ENCODE measurements at regions not wholly inside any gene's neighbourhood (a gene's known extent, or its start where the extent isn't known, plus 50 kb on each side); places are given as distances from the start of the nearest gene placed in this dataset.

- TF ChIP-seq ZBTB40 (IDR thresholded peaks at IDR 0.05) (no peak), ZBTB40 (CRISPR knock-in tag; IDR thresholded peaks at IDR 0.05) (no peak), SAFB2 (IDR thresholded peaks at IDR 0.05; ENCODE audit: borderline replicate concordance, low read depth, low read length, severe bottlenecking) (no peak), CCNT2 (IDR thresholded peaks at IDR 0.05; ENCODE audit: borderline replicate concordance, extremely low read depth, insufficient read length, low read depth, low read length) (no peak), MAZ (CRISPR knock-in tag; conservative IDR thresholded peaks at IDR 0.05 in 1 of 2, IDR thresholded peaks at IDR 0.05 in 1 of 2) (no peak), E2F8 (IDR thresholded peaks at IDR 0.05; ENCODE audit: low read depth, partially characterized antibody) (no peak), ZHX1 (conservative IDR thresholded peaks at IDR 0.05; ENCODE audit: low read length) (no peak), FOXK1 (CRISPR knock-in tag; IDR thresholded peaks at IDR 0.05; ENCODE audit: borderline replicate concordance) (no peak), TEAD2 (tag; IDR thresholded peaks at IDR 0.05) (no peak), IFI16 (CRISPR knock-in tag; IDR thresholded peaks at IDR 0.05) (no peak)
Observed at GRCh38 chr15:35712956-35713355, 167.0 kb upstream of the DPH6 start (continued).
